Posterior vena cava (tissue), 2 donors: ENCODE measurements at regions not wholly inside any gene's neighbourhood (a gene's known extent, or its start where the extent isn't known, plus 50 kb on each side); places are given as distances from the start of the nearest gene placed in this dataset.
"Not testable (repeated sequence)": the region's sequence is repeated elsewhere in the genome, so short reads cannot be mapped to it uniquely, and the experiment has no call there.

Experiments
- DNase-seq: peaks from one replicate; pipeline ENCODE4 v3.0.0-alpha.2; 2020; ENCODE audit warnings: low spot score
- intact Hi-C, 2 donors: fragments of 100-400 bp; cut with DNase I; formaldehyde crosslinking; loops; one replicate each; pipeline versions ENCODE4 v1.14.1 to v1.14.2; 2022 to 2023
- donor health status: DM: yes; HTN: yes; CAD: no.
- donor health status: DM: yes; HTN: yes; CAD: no.

- intact Hi-C loops = not testable (repeated sequence)
- peak; percentile 53 for DNase-seq
Observed at GRCh38 chr9:61330342-61331092, 140.7 kb downstream of the SPATA31A7 start.

- intact Hi-C loops, DNase-seq: not testable (repeated sequence)
Observed at GRCh38 chr9:61356936-61357335, 167.1 kb downstream of the SPATA31A7 start.

- intact Hi-C loops, DNase-seq: not testable (repeated sequence)
Observed at GRCh38 chr9:61374390-61374789, 184.6 kb downstream of the SPATA31A7 start.

- DNase-seq, intact Hi-C loops: not testable (repeated sequence)
Observed at GRCh38 chr9:61376159-61376558, 186.3 kb downstream of the SPATA31A7 start.

- DNase-seq, intact Hi-C loops: not testable (repeated sequence)
Observed at GRCh38 chr9:61386035-61386815, 196.4 kb downstream of the SPATA31A7 start.

GRCh38 chr9:61386816-61387102, 196.9 kb downstream of the SPATA31A7 start:
- intact Hi-C loops, DNase-seq: not testable (repeated sequence)

GRCh38 chr9:61402692-61403091, 212.9 kb downstream of the SPATA31A7 start:
- intact Hi-C loops, DNase-seq: not testable (repeated sequence)

- DNase-seq = peak; percentile 17
- intact Hi-C loops = not testable (repeated sequence)
Observed at GRCh38 chr9:61411933-61412605, 222.2 kb downstream of the SPATA31A7 start.

- DNase-seq, intact Hi-C loops: not testable (repeated sequence)
Observed at GRCh38 chr9:61412738-61413137, 222.9 kb downstream of the SPATA31A7 start.

- DNase-seq, intact Hi-C loops: not testable (repeated sequence)
Observed at GRCh38 chr9:61418174-61418573, 228.3 kb downstream of the SPATA31A7 start.

- DNase-seq, intact Hi-C loops: not testable (repeated sequence)
Observed at GRCh38 chr9:61420267-61420958, 230.6 kb downstream of the SPATA31A7 start.

GRCh38 chr9:61447189-61447588, 257.4 kb downstream of the SPATA31A7 start:
- intact Hi-C loops, DNase-seq: not testable (repeated sequence)

GRCh38 chr9:61460860-61461259, 271.0 kb downstream of the SPATA31A7 start:
- intact Hi-C loops, DNase-seq: not testable (repeated sequence)
